Fibroblast of pulmonary artery (primary cell): ENCODE measurements at regions not wholly inside any gene's neighbourhood (a gene's known extent, or its start where the extent isn't known, plus 50 kb on each side); places are given as distances from the start of the nearest gene placed in this dataset.

Source experiments
- DNase-seq: peaks from one replicate; pipeline ENCODE4 v3.0.0-alpha.2; 2010; ENCODE audit warnings: low read depth
- H3K4me3 ChIP-seq: replicated peaks from 2 replicates; pipeline ENCODE4 v1.5.1; 2011; ENCODE audit warnings: low read depth, mild to moderate bottlenecking, control low read depth, low read length, moderate library complexity
- CTCF ChIP-seq: IDR thresholded peaks from 2 replicates; pipeline ENCODE4 v1.5.1; 2011; ENCODE audit warnings: mild to moderate bottlenecking, control low read depth, low read length, inconsistent platforms; ENCODE audit errors: missing control alignments

GRCh38 chr21:38570596-38570995, 72.3 kb upstream of the ERG start:
- H3K4me3 ChIP-seq = no peak overlapping the region
- no peak for TF ChIP-seq CTCF
- no peak for DNase-seq

GRCh38 chr21:38574895-38575575, 76.8 kb upstream of the ERG start:
- no peak for DNase-seq
- TF ChIP-seq CTCF = no peak
- no peak overlapping the region for H3K4me3 ChIP-seq

GRCh38 chr21:38577887-38578286, 79.6 kb upstream of the ERG start:
- no peak for TF ChIP-seq CTCF
- no peak for DNase-seq
- no peak overlapping the region for H3K4me3 ChIP-seq

- no peak for DNase-seq
- no peak for TF ChIP-seq CTCF
- no peak overlapping the region for H3K4me3 ChIP-seq
These were observed 92.4 kb upstream of the ERG start for GRCh38 chr21:38590449-38591217.

GRCh38 chr21:38591218-38591537, 92.9 kb upstream of the ERG start:
- no peak overlapping the region for H3K4me3 ChIP-seq
- TF ChIP-seq CTCF = no peak
- no peak for DNase-seq

- no peak for TF ChIP-seq CTCF
- DNase-seq = no peak
- no peak overlapping the region for H3K4me3 ChIP-seq
These were observed 98.2 kb upstream of the ERG start for GRCh38 chr21:38596264-38597042.
